ENCODE measurements at regions not wholly inside any gene's neighbourhood (a gene's known extent, or its start where the extent isn't known, plus 50 kb on each side); places are given as distances from the start of the nearest gene placed in this dataset.
"Not testable (repeated sequence)": the region's sequence is repeated elsewhere in the genome, so short reads cannot be mapped to it uniquely, and the experiment has no call there.

DNA sequence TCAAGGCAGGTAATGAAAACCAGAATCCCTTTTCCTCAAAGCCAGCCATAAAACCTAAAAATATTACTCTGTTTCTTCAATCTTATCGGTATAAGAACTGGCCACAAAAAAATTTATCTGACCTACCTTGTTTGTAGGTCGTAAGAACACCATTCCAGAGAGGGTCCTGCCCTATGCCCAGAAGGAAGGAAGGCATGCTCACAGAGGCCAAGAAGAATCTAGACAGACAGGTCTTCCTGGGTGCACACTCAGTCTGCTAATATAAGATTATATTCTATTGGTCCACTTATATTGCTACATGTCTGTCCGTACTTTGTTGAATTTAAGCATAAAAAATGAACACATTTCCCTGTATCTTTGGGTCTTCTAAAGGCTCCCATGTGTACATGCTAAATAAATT lies 2136.1 kb upstream of the PCDH20 start:
- no peak for DNase-seq

DNA sequence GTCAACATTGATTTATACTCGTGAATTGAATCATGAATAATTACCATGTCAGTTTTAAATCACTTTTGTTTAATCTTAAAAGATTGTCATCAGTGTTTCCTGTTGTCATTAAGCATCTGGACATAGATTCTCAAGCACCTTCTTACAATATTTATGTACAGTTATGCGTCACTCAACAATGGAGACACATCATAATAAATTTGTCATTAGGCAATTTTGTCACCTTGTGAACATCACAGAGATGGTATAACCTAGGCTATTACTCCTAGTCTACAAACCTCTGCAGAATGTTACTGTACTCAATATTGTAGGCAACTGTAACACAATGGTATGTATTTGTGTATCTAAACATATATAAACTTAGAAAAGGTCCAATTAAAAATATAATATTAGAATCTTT lies 2130.9 kb upstream of the PCDH20 start:
- no peak for DNase-seq

DNA sequence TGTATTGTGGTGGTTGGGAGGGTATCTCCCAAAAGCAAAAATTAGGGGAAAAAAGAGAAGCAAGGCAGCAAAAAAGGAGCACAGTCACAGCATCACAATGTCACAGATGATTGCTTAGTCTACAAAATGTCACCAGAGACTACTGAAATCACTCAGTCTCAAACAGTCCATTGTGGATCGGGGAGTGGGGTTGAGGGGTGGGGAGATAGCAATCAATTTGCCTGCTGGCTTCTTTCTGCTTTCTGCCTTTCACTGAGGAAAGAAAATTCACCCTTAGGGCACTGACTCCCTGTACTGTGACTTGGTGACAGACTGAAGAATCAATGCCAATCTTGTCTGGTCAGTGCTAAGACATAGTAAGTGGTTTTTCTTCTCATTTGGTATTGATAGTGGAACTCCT lies 2127.1 kb upstream of the PCDH20 start:
- no peak for DNase-seq

DNA sequence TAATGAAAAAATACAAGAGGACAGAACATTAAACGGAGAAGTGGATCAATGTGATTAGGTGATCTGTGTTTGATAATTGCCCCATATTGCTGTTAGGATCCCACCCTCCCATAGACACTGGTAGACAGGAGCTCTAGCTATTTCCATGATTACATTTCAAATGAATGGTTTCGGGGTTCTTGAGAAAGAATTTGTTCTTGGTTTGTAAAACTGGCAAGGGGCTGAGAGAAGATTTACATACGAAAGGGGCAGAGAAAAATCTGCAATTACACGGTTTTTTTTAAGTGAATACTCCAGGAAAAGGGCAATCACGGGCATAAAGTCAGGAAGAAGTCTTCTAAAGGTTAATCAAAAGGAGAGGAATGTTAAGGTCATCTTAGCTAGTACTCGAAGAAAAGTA lies 2125.7 kb upstream of the PCDH20 start:
- DNase-seq: no peak

DNA sequence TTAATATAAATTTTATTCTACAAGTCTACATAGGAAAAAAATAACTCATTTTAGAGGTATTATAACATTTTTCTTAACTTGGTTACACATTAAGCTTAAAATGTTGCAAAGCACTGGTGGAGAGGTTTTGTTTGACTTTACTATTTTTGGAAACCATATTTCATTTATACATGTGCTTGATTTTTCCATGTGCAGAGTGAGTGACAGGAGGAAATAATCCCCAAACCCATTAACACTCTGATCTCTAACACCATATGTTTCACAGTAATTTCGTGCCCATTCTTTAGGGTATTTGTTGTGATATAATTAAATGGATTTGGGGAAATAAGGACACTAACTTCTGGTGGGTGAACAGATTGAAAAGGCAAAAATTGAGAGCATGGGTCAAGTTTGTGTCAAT lies 2124.4 kb upstream of the PCDH20 start:
- DNase-seq: no peak

DNA sequence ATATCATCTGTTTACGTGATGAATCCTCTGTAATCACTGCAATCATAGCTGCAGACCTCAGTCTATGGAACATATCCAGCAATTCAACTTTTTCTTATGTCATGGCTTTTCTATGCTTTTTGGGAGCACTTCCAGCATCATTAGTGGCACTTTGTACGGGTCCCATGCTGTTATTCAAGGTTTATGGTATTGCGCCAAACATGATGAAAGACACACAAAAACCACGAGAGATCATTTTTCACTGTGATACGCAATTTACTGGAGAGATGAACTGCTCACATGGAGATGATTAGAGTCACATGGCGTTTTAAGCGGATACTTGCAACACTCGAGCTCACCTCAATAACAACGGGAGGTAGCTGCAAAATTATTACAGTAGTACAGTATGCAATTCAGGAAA lies 2101.7 kb upstream of the PCDH20 start:
- peak; percentile 44 to 80 for DNase-seq

DNA sequence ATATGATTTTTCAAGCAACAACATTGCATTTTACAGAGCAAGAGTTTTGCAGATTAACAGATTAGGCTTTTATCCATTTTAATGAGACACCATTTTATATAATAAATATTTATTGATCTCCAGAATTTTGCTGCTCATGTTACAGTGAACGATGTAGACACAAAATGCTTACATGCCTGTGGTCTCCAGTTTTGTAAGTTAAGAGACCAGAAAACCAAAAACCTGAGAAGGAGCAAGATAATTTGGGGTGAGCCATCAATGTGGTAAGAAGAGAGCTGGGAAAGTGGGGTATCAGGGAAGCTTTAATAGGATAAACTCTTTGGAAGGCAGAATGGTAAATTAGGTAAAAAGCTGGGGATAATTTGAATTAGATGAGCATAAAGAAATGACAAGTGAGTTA lies 2100.5 kb upstream of the PCDH20 start:
- DNase-seq: no peak

DNA sequence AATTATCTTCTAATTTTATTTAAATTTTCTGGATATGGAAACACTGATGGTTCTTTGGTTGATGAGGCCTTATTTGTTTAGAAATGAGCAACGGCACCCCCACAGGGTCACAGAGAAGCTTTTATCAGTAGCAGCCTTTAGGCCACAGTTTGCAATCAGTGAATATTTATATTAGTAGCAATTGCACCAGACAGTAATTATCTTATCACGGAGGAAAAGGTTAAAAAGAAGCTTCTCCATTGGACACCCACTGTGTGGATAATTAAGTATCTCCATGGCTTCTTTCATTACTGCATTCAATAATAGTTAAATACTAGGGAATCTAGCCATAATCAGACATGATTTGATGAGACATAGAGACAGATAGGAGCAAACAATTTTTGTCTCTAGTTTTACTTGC lies 2099.2 kb upstream of the PCDH20 start:
- no peak for DNase-seq

DNA sequence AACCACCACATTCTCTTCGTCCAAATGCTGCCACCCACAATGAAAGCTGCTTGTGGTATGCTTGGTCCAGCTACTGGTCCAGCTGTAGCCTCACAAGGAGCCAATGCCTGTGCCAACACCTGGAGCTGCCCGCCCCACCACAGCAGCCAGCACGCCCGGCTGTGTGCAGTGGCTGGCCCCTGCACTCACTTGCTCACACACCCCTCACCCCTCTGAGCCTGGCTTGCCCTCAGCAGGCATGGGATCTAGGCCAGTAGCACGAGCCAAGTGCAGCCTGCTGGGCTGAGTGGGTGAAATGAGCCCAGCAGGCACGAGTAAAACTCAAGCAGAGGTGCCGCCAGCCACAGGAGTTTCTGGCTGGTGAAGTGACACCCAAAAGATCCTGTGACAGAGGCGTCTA lies 2096.4 kb upstream of the PCDH20 start:
- no peak for DNase-seq

DNA sequence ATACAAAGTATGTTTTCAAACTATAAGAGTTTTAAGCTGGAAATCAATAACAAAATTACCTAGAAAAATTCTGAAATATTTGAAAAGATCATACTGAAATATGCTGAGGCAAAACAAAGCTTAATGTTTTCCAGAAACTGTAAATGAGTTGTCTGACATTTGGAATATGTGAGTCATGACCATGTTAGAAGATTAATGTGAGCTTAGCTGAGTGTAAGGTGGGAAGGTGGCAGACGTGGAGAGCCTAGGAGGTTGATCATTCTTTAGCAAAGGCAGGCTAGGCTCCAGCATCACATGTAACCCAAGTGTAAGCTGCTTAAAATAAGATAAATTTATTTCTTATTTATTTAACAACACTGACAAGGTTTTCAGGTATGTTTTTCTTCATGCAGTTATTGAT lies 2086.1 kb upstream of the PCDH20 start:
- no peak for DNase-seq

DNA sequence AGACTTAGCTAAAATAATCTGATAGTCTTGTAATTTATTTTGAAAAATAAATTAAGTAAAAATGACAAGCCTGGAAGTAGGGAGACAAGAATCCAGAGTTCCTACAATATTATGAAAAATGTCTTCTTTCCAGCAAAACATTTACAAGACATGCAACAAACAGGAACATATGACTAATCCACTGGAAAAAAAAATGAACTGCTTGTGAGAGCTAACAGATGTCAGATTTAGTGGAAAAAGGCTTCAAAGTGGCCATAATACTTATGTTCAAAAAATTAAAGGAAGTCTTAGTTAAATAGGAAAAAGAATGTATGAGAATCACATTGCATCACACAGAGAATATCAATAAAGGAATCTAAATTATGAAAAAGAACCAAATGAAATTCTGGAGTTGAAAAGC lies 2082.0 kb upstream of the PCDH20 start:
- DNase-seq: no peak

DNA sequence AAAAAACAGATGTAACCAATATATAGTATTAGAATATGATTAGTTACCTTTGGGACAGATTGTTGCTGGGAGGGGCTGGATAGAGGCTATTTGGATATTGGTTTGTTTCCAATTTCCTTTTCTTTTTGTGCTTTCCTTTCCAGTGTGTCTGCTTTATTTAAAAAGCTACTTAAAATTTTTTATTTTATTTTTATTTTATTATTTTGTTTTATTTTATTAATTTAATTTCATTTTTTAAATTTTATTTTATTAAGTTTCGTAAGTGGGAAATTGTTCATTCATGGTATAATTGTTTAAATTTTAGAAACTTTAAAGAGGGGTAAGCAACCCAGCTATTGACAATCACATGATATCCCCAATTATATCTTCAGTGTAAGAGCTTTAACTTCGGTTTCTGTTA lies 2077.0 kb upstream of the PCDH20 start:
- no peak for DNase-seq

DNA sequence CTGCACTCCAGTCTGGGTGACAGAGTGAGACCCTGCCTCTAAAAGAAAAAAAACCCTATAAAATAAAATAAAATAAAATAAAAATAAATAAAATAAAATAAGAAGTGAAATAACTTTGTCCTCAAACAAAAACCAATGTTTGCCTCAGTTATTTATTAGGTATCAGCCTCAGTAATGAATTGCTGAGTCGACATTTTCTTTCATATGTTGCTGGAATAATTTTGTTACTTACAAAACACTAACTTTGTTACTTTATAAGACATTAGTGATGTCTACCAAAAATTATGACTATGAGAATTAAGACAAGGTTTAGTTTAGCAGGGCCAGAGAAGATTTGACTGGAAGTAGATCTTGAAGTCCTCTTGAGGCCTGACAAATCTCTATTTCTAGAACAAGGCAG lies 2074.5 kb upstream of the PCDH20 start:
- DNase-seq: no peak

DNA sequence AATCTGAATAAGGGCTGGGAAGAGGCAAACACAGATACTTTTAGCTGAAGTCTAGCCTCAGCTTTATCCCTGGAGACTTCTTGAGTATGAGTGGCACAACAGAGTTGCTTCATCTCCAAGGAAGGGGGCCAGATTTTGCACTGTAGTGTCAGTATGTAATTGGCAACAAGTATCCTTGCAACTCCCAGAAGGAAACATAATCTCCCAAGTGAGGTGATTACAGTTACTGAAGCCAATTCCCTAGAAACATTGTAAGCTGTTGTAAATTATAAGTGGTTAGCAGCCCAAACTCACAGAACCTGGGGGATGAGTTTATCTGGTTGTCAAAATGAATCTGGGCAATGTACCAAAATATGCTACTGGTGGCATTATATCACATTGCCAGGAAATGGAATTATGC lies 2065.7 kb upstream of the PCDH20 start:
- DNase-seq: peak in 1 of 2 experiments; percentile 3

DNA sequence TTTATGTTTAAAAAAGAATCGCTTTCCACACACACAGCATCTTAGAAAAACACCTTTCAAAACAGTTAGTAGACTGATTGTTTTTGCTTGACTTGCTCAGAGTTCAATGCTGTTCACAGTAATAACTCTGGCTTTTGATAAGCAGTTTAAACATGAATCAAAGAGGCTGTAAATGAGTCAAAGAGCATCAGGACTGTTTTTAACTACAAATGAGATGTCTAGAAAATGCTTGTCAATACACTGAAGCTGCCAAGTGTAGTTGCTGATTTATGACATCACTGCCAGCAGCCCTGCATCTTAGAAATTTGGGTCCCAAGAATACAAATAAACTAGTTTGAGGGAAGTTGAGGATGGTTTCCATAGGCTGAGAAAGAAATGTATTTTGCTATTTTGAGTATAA lies 2057.1 kb upstream of the PCDH20 start:
- no peak for DNase-seq

DNA sequence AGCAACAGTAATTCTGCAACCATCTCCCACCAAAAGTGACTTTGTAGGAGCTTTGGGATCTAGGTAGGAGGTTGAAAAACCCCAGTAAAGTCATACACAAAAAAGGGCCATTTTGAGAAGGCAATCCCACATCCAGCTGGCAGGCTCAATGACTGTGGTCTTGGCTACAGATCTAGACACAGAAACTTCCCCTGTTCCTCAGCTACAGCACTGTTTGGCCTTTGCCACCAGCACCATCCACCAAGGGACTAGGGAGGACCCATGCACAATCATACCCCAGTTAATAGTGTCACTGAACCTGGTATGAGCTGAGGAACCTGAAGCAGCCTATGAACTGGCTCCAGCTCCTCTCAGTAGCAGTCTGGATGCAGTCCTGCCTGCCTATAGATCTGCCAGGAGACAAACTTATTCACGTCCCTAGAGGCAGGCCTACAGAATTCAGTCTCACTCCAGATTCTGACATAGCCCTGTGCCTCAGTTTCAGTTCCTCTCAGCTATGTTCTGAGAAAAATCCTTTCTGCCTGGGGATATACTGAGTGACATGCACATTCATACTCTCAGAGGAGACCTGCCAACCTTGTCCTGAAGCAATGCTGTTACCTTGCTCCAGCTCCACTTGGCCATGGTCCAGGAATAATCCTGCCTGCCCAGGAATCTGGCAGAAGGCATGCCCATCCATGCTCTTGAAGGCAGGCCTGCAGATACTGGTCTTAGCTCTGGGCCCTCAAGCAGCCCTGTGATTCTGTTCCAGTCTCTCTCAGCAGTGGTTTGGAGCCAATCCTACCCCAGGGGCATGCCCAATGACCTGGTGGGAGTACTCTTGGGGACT lies 2048.3 kb upstream of the PCDH20 start:
- DNase-seq: no peak

DNA sequence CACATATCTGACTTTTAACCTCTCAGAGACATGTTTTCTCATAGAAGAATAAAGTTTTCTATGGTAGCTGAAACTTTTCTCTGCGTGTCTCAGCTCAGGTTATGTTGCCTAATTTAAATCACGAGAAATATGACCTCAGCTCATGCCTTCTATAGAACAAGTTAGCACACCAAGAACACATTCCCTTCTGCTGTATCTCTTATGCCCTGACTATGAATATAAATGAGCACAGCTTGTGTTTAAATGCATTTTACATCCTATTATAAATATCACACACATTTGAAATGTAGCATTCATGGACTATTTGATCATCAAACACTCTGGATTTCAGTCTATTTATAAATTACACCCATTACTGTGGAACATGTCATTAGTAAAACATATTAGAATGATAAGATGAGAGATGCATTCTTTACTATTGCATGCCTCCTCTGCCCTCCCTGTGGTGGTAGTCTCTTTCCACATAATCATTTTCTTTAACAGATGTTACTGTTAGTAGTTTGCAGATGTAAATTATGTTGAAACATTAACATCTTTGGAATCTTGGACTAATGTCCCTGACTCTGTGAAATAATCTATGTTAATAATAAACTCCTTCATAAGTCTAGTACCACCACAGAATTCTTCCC lies 2044.9 kb upstream of the PCDH20 start:
- DNase-seq: no peak

DNA sequence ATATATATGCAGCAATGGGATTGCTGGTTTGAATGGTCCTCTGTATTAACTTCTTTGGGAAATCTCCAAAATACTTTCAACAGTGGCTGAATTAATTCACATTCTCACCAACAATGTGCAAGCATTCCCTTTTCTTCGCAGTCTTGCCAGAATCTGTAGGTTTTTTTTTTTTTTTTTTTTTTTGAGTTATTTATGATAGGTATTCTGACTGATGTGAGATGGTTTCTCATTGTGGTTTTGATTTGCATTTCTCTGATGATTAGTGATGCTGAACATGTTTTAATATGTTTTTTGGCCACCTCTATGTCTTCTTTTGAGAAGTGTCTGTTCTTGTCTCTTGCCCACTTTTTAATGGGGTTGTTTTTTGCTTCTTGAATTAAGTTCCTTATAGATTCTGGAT lies 2041.5 kb upstream of the PCDH20 start:
- DNase-seq: no peak

DNA sequence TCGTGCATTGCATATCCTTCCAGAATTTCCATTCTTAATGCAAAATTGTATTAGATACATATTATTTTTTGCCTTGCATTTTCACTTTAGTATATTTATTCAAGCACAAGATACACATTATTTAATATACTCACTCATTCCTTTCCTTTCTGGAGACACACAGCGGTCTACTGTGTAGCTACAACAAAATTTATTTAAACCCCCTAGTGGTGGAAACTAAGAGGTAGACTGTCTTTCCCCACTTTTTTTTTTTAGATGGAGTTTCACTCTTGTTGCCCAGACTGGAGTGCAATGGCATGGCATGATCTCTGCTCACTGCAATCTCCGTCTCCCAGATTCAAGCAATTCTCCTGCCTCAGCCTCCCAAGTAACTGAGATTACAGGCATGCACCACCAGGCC lies 2040.3 kb upstream of the PCDH20 start:
- DNase-seq: no peak

DNA sequence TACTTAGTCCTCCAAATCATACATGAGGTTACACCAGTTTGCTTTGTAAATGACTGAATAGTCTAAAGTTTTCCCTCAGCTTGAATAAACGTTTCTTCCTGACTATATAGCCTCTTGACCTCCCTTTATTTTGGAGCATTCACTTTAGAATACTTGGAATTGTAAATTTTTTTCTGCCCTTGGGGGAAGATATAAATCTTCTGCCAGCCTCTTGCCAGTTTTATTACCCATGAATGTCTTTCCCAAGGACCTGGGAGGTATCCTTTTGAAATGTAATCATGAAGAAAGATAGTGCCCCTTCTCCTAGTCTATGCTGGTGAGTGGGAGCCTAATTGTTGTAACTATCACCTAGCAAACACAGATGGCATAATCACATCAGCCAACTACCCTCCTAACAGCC lies 2033.9 kb upstream of the PCDH20 start:
- peak in 1 of 2 experiments; percentile 21 for DNase-seq

DNA sequence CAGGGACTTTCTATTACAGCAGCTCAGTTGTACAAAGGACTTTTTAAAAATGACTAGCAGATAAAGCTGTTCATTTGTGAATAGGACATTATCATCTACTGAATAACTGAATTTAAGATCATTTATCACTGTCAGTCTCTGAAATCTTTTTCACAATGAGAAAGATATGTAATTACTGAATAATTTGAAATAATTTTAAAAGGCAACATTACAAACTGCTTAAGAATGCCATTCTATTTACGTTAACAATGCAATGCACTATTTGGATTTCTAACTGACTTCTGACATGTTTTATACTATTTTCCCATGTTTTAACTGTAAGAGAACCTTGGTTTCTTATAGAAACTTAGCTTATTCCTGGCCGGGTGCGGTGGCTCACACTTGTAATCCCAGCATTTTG lies 2033.0 kb upstream of the PCDH20 start:
- no peak for DNase-seq

DNA sequence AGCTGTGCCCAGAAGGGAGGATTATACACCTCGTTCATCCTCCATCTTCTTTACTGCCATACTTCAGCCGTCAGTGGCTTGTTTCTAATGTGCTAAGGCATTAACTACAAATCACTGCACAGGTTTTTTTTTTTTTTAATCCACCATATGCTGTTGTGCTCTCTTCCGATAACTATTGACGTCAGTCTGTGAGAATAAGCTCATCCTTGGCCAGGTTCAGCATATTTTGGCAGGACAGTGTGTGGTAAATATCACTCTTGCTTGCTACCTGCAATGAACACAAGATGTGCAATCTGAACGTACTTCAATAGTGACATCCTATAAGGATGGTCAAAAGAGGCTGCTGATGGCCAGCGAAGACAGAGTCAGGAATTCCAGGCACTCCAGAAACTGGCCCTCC lies 2030.7 kb upstream of the PCDH20 start:
- no peak for DNase-seq

DNA sequence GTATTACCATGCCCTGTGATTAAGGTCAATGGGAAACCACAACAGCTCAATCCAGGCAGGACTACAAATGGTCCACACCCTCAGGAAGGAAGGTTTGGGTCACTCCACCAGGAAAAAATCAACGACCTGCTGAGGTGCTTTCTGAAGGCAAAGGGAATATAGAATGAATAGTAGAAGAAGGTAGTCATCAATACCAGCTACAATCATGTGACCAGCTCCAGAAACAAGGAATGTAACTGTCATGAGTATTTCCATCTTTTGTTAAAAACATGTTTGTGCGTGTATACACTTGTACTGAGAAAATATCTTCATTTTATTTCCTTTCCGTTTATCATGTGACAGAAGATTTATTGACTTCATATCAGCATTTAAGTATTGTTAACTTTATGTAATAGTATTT lies 2028.6 kb upstream of the PCDH20 start:
- DNase-seq: not testable (repeated sequence)

DNA sequence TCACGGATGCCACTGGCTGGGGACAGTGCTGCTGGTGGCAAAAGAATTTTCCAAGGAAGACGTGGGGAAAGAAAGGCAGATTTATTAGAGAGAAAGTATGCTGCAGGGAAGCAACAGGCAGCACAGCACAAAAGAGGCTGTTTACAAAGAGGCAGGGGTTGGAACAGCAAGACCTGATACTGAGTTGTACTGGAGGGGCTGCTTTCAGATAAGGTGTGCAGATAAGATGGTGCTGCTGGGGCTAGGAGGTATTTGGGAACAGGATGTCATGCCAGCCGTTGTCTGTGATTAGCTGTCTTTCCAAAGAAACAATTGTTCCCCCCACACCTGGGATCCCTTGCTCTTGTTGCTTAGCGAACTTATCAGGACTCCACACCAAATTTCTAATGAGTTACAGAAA lies 2023.3 kb upstream of the PCDH20 start:
- no peak for DNase-seq

DNA sequence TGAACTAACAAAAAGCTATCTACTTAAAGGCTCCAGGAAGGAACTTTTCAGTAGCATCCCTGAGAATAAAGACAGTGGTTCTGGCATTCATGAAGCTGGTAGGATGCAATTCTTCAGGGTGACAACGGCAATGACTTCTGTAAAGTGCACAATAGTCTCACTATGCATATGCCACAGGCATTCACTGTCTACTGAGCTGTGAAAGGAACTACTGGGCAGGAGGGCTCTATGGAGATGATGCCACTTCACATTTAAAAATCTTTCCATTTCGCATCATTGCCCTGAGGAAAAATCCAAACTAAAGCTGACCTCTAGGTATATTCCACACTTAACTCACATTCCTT lies 2020.6 kb upstream of the PCDH20 start:
- no peak for DNase-seq

Data from NCI-H2081 (cell line).